ELF-1 (cell line): ENCODE measurements at regions not wholly inside any gene's neighbourhood (a gene's known extent, or its start where the extent isn't known, plus 50 kb on each side); places are given as distances from the start of the nearest gene placed in this dataset.

Source experiments
- DNase-seq: peaks from one replicate; pipeline ENCODE4 v3.0.0-alpha.2; 2016; ENCODE audit warnings: low read depth, low spot score

DNA sequence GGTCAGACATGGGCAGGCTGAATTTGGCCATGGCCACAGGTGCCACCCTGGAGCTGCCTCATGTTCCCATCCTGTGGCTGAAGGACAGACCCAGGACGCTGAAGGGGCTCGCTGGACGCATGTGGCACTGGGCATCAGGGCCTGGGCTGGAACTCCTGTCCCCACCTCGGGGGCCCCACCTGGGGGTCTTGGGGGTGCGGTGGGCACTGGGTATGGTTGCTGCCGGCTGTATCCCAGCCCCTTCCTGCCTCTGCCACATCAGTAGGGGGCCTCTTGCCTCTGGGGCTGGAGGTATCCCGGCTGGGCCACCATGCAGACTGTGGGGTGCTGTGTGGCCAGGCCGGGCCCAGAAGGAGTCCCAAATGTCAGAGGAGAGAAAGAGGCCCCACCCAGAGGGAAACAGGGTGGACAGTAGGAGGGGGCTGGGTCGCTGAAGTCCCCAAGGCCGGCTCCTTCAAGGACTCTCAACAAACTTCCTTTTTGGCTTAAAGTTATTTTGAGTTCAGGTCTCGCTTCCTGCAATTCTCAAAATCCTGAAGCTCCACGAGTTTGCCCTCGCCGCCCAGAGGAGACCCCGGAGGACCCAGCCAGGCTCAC is 78.7 kb downstream of the SIK1 start:
- DNase-seq = no peak

DNA sequence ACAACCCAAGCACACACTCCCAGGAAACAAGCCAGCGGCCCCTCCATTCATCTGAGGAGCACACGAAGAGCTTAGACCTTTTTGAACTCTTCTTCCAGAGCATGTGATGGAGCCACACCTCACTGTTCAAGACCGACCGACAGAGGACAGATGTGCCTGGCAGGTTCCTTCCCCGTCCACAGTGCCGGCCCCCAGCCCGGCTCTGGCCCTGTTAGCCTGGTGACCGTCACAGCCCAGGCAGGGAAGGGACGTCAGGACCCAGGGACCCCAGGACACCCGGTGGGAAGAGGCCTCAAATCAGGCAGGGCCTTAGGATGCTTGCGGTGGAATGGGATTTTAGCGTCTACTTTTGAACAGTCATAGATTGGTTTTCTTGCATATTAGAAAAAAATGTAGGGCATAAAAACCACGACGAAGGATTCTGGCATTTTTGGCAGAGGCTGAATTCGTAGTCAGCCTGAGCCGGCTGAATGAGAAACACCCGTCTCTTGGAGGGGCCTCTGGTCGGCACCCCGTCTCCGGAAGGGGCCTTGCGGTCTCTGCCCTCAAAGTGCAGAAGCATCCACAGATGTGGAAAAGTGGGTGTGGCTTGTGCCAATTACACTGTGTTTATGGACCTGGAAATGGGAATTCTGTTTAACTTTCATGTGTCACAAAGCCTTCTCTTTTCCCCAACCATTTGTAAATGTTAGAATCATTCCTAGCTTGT is 79.3 kb downstream of the SIK1 start:
- no peak for DNase-seq

DNA sequence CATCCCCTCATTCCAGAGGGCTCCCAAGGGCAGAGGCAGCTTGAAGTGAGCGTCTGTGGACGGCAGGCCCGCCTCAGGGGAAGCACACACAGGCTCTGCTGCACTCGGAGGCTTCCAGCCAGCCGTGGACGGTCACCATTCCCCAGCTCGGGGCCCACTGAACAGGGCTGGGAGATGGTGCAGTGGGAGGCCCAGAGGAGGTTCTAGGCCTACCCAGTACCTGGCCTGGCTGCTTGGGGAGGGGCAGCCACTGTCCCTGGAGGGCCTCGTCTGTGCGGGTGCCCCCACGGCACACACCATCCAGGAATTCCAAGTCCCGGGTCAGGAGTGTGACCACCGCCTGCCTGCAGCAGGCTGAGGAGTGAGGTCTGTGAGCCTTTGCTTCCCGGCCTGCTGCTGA is 80.4 kb downstream of the SIK1 start:
- DNase-seq = no peak

DNA sequence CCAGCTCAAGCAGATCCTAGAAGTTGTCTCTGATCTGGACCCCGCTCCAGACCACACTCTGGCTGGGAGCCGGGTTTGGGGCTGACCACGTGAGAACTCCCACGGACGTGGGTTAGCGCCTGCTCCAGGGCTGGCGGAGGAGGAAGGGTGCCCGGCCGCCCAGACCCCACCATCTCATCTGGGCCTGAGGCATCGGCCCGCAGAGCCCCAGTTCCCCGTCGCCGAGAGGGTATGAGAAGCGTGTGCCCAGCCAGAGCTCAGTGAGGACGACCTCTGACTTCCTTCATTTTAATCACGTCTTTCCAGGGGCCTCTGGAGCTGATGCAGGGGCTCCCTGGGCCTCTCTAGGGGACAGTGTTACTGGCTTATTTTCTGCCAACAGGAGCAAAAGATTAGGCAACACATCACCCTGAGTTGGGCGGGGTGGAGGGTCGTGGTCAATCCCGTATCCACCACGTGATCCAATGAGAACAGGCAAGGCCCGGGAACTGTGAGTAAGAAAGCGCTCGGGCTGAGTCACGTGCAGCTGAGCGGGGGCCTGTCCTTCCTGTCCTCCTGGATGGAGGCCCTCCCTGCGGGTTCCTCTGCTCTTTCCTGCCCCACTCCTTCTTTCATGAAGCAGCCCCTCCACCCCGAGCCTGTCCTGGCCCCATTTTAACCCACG is 81.1 kb downstream of the SIK1 start:
- no peak for DNase-seq

DNA sequence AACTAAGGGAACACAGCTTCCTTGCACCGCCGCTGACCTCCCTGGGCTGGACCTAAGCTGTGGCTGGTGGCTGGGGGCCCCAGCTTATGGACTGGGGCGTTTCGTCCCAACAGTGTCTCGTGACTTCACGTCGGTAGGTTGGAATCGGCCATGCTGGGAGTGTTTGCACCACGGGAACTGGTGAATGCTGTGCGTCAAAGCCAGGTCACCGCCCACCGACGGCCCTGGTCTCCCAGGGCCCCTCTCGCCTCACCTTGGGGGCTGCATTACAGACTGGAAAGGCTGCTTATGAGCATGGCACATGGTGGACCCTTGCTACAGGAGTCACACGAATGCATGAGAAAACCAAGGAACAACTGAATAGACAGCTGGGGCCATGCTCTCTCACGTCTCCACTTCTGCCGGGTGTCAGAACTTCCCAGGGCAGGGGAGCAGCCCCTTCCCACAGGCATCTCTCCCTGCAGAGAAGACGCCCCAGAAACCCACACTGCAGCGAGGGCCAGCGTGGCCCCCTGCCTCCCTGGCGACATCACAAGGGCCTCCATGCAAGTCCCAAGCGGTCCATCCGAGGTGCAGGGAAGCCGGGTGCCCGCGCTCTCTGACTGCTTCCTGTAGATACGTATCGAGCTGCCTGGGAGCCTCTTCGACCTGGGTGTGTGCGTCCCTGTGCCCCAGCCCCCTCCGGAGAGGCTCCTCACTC is 81.7 kb downstream of the SIK1 start:
- DNase-seq = no peak

DNA sequence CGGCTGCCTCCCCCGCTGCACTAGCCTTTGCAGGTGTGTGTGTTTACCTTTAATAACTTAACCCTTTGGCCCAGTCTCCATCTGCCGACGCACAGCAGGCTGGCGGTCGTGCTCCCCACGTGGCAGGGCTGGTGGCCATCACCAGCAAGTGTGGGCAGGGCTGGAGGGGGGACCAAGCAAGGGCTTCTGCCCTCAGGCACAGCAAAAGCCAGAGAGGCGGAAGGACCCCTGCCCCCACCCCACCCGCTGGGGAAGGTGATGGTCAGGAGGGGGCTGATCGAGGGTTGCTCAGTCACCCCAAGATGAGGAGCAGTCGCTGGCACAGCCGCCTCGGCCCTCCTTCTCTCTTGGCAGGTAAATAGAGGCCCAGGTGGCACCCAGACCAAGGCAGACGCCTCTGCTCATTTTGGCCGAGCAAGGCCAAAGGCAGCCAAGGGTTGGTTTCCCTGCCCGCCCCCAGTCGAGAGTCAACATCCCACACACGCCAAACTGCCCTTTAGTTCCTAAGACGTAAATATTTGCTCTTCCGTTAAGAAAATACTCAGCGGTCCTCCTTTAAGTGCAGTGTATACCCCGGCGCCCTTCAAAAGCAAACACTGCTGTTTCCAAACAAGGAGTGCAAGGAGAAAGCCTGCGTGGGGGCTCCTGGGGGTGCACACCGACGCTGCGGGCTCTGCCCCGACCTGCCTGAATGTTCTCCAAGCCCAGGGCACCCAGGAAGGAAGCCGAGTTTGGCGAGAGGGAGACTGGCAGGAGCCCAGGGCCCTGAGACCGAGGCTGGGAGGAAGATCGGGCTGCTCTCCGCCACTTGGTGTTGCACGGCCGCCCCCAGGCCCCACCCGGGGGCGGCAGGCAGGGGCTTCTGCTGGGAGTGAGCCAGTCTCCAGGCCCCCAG is 82.7 kb downstream of the SIK1 start:
- DNase-seq = peak; percentile 54

DNA sequence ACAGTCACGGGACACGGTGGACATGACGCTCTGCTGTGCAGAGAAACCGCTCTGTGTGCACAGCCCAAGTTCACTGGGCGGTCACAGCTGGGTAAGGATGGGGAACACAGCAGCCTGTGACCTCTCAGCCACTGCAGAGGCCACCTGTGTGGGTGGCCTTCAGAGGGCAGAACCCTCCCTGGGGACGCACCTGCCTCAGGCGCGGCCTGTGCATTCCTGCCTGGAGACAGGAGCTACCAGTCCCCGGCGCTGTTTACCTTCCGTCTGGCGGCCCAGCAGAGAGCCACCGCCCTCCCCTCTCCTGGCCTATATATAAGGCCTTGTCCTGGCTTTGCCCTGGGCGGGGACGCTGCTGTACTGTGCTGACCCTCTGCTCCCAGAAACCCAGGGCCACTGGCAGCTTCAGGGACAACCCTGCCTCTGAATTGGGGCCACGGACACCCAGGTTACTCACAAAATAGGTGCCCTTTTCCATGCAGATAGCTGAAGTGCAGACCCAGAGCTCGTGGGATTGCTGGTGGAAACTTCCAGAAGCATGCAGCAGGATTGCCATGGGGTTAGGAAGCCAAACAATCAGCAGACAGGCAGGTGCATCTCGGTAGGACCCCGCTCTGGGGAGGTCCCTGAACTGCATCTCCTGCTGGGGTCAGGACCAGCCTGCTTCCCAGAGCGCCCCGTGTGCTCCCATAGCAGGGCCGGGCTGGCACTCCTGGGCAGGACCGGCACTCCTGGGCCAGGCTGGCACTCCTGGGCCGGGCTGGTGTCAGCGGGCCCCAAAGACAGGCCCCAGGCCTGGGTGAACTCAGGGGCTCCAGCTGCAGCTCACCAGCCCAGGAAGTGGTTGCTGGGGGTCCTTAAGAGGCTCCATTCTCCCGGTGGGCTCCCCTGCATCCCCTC is 83.6 kb downstream of the SIK1 start:
- DNase-seq = peak; percentile 88

DNA sequence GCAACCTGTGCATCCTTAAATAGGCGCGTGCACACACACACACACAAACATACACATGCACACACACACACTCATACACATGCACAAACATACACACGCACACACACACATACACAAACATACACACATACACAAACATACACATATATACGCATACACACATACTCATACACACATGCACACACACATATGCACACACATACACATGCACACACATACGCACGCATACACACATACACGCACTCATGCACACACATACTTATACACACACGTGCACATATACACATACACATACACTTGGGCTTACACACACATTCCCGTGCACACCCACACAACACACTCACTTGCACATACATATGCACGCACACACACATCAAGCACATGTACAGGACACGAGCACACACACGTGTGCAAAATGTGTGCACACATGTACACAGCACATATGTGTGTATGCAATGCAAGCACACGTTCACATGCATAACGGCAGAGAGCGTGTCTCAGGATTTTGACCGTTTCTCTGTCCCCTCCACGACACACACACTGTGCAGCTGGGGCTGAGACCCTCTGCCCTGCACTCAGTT is 84.5 kb downstream of the SIK1 start:
- DNase-seq = no peak

DNA sequence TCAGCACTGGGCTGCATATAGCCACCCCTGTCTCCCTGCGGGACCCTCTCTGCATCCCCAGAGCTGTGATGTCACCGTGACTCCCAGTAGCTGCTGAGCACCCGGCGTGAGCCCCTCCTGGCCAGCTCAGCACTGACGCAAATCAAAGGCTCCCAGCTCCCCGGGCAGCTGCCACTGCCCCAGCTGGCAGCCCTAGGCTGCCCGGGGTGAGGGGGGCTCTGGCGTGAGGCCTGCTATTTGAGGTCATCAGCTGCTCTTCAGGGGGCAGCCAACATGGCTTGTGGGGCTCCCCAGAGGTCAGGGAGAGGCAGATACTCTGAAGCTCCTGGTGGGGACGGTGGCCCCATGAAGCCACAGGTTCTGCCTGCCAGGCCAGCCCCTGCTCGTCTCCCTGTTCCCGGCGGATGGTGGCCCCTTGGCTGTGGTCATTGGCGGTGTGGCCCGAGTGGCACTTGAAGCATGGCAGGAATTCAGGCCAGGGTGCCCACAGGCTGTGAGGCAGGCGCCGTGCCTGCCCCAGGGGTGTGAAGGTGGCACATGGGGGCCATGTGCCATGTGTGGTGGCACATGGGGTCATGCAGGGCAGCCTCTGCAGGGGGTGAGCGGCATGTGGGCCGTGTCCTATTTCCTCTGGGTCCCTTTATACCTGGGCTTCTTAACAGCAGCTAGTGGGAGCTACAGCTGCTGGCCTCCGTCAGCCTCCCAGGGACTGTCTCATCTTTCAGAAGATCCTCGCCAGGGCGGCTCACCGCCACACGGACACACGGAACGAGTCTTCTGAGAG is 85.4 kb downstream of the SIK1 start:
- DNase-seq = no peak

DNA sequence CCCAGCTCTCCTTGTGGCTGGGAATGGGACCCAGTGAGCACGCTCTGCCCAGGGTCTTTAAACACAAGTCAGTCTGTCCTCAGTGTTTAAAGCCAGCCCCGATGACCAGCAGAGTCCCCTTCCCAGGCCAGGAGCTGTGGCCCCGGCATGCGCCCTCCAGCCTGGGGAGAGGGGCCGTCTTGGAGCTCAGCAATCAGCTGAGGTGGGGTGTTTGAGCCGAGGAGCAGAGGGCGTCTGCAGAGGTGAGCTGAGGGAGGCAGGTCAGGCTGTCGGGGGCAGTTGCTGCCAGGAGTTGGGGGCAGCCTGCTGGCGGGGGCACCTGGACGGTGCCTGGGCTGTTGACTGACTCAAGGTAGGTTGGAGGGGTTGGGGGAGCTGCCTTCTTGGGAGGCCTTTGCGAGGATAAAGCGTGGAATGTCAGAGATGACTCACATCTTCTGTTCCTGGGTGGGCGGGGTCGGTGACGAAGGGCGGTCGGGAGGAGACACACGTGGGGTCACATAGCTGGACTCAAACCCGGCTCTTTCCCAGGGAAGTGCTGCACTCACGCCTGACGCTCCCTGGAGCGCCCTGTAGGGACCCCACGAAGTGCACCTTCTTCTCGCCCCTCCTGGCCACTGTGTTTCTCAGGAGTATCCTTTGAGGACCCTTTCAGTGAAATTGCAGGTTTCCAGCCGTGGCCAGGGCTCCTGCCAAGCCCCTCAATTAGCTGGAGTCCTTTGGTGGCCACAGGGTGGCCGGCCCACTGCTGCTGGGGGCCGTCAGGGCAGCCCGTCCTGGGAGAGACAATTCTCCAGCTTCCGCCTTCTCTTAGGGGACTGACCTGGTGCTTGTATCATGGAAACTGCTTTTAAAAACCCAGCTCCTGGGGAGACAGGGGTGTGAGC is 86.2 kb downstream of the SIK1 start:
- peak; percentile 70 for DNase-seq

DNA sequence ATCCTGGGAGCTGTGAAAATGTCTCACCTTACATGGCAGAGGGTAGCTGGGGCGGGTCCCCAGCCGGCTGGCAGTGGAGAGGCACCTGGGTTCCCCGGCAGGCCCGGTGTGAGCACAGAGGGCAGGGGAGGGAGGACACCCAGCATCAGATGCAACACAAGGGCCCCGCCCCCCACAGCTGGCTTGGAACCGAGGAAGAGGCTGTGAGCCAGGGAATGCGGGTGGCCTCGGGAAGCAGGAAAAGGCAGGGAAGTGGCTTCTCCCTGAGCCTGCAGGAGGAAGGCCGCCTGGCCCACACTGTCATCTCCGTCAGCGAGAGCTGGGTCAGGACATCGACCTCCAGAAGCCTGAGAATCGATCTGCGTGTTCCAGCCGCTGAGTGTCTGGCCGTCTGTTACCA is 87.3 kb downstream of the SIK1 start:
- DNase-seq = no peak

DNA sequence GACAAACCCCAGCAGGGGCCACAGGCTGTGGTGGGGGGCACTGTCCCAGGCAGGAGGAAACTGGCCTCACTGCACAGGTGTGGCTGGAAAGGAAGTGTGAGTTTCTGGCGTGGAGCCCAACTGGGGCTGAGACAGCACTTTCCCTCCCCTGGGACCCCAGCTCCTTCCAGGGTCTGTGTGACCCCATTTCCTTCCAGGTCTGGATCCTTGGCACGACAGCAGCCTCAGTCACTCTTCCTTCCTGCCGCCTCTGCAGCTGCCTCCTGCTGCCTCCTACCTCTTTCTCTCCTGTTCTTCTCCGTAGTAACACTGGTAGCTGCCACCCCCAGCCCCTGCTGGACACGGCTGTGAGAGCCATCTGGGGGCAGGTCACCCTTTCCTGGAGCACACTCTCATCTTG is 88.0 kb downstream of the SIK1 start:
- no peak for DNase-seq

DNA sequence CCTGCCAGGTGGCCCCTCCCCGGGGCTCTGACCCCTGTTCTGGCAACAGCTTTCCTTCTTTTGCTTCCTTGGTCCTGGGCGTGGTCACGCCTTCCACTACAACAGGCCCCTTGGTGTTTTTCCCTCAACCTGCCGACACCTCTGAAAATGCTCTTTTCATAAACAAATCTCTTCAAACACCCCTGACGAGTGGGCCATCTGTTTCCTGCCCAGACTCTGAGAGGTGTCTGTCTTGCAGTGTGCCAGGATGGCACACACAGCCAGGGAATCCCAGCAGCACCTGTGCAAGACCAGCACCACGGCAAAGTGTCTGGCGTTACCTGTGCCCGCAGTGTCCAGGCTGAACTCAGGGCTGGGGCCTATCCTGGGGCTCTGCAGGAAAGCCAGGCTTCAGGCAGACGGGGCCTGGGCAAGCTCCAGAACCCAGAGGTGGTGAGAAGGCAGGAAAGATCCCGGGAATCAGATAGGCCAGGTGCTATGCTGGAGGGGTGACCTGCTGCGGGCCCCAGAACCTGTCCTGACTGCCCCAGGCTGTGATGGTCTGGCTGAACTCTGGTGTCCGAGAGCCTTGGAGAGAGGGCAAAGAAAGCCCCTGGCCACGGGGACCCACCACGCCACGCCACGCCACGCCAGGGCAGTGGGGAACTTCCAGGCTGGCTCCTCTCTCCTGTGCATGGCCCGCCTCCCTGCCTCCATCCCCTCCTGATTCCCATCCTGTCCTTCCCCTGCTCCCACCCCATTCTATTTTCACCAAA is 88.9 kb downstream of the SIK1 start:
- DNase-seq = no peak

DNA sequence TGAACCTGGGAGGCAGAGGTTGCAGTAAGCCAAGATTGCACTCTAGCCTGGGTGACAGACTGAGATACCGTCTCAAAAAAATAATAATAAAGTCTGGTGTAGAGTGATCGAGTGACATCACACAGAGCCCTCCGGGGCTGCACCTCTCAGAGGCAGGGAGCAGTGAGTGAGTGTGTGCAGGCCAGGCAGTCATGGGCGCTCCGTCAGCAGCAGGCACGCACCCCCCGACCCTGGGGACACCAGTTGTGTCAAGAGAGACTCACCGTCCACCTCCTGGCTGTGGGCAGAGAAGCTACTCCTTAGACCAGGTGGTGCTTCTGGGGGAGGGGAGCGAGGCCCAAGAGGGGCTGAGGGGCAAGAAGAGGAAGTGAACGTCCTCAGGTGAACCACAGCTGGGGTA is 91.8 kb downstream of the SIK1 start:
- no peak for DNase-seq

DNA sequence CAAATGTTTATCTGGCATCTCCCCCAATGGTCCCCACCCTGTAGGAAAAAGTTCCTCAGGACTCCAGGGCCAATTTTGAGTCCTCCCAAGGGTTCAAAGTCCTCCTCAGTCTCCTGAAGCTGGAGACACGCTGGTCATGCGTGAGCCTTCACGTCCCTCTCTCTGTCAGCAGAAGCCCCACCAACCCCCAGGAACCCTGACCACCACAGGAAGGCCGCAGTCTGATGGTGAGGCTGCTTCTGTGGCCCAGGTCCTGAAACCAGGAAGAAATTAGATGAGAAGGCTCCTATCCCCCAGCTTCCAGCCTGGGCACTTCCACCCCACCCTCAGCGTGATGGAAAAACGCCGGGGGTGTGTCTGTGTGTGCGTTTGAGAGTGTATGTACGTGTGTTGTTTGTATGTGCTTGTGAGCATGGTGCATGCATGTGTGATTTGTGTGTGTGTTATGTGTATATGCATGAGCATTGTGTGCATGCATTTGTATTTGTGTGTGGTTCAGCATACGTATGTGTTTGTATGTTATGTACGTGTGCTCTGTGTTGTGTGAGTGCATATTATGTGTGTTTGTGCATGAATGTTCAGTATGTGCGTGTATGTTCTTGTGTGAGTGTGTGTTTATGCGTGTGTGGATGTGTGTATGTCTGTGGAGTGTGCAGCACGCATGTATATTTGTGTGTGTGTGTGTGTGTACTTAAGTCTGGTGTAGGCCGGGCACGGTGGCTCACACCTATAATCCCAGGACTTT is 92.5 kb downstream of the SIK1 start:
- no peak for DNase-seq

DNA sequence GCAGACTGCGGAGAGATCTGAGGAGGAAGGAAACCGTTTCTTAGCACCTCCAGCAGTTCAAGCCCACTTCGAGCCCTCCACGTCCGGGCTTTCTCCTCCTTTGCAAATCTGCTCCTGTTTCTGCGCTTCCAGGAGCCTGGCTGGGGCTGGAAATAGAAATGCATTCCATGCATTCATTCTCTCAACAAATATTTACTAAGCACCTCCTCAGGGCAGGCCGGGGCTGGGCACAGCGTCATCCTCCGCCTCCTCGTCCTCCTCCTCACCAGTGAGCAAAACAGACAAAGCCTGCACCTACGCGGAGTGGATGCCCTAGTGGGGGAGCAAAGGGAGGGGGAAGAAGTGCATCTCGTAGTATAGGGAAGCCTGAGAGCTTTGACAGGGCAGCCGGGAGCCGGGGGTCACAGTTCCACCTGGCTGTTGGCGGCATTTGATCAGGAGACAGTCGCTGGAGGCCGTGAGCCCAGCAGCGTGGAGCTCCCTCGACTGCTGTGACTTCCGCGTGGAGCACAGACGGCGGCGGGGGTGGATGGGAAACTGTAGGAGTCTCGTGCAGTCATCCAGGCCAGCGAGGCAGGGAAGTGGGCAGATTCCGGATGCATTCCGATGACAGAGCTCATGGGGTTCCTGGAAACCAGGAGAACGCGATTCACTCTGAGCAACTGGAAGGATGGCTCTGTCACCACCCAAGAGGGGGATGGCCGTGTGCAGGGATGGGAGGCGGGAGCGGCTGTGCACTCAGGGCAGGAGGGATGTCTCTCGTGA is 93.5 kb downstream of the SIK1 start:
- DNase-seq = peak; percentile 93
